GM21786 (cell line): ENCODE measurements at regions not wholly inside any gene's neighbourhood (a gene's known extent, or its start where the extent isn't known, plus 50 kb on each side); places are given as distances from the start of the nearest gene placed in this dataset.
A peak's percentile ranks its signal among the peaks of the same experiment; 100 is the strongest.

Experiments
- ATAC-seq: cut with Tn5 transposase; IDR thresholded peaks from one replicate; pipeline ENCODE4 v1.9.1; 2021; ENCODE audit not compliant: unreplicated experiment

GRCh38 chr5:158559066-158559465 lies 540.6 kb downstream of the EBF1 start:
- ATAC-seq = peak; percentile 20

- no peak for ATAC-seq
These were observed 545.8 kb downstream of the EBF1 start for GRCh38 chr5:158553962-158554336.

- ATAC-seq = no peak
These were observed 546.3 kb downstream of the EBF1 start for GRCh38 chr5:158553195-158553961.

GRCh38 chr5:158552241-158552640 lies 547.5 kb downstream of the EBF1 start:
- ATAC-seq = no peak

GRCh38 chr5:158549311-158549710 lies 550.4 kb downstream of the EBF1 start:
- no peak for ATAC-seq

GRCh38 chr5:158546748-158547147 lies 553.0 kb downstream of the EBF1 start:
- no peak for ATAC-seq

- no peak for ATAC-seq
These were observed 553.7 kb downstream of the EBF1 start for GRCh38 chr5:158545949-158546530.

- no peak for ATAC-seq
These were observed 555.1 kb downstream of the EBF1 start for GRCh38 chr5:158544388-158545339.

GRCh38 chr5:158543539-158544387 lies 556.0 kb downstream of the EBF1 start:
- ATAC-seq = no peak

GRCh38 chr5:158541536-158542297 lies 558.0 kb downstream of the EBF1 start:
- ATAC-seq = no peak

- ATAC-seq = peak; percentile 66
These were observed 561.1 kb downstream of the EBF1 start for GRCh38 chr5:158538506-158539074.

- ATAC-seq = no peak
These were observed 562.4 kb downstream of the EBF1 start for GRCh38 chr5:158537366-158537765.

- no peak for ATAC-seq
These were observed 565.5 kb downstream of the EBF1 start for GRCh38 chr5:158534203-158534602.

- no peak for ATAC-seq
These were observed 567.0 kb downstream of the EBF1 start for GRCh38 chr5:158532739-158533138.

- ATAC-seq = no peak
These were observed 567.9 kb downstream of the EBF1 start for GRCh38 chr5:158531860-158532259.

- ATAC-seq = no peak
These were observed 569.6 kb downstream of the EBF1 start for GRCh38 chr5:158530115-158530514.

GRCh38 chr5:158529454-158529853 lies 570.3 kb downstream of the EBF1 start:
- ATAC-seq = no peak

- ATAC-seq = no peak
These were observed 574.1 kb downstream of the EBF1 start for GRCh38 chr5:158525663-158526062.

GRCh38 chr5:158524070-158524469 lies 575.6 kb downstream of the EBF1 start:
- ATAC-seq = no peak

- no peak for ATAC-seq
These were observed 576.9 kb downstream of the EBF1 start for GRCh38 chr5:158522776-158523175.
